IMR-90 (cell line): ENCODE measurements at regions not wholly inside any gene's neighbourhood (a gene's known extent, or its start where the extent isn't known, plus 50 kb on each side); places are given as distances from the start of the nearest gene placed in this dataset.

Experiments
- ATAC-seq: fragments of 200-7000 bp; cut with Tn5 transposase; 2 replicates; pipeline ENCODE4 v1.9.1; 2020; ENCODE audit warnings: low read depth, mild to moderate bottlenecking, moderate library complexity
- BruUV-seq: library from RNA; stranded (reverse); fragments of 400-500 nt; replicated peaks from 2 replicates; lab custom pipeline; 2021; lab: Mats Ljungman, UMichigan
- CTCF ChIA-PET: fragments of 300-600 bp; formaldehyde crosslinking; extraction: SDS; loops from one replicate; lab custom pipeline; 2021; ENCODE audit warnings: antibody characterized with exemption; lab: Yijun Ruan, JAX
- POLR2A ChIA-PET: fragments of 300-600 bp; sonication (Branson Sonifier 250); formaldehyde crosslinking; loops from one replicate; lab custom pipeline; 2022; ENCODE audit warnings: antibody characterized with exemption; ENCODE audit not compliant: unreplicated experiment; lab: Charles Lee
- DNase-seq: peaks from one replicate; pipeline ENCODE4 v3.0.0; 2013
- H2AFZ ChIP-seq: replicated peaks from 2 replicates; pipeline ENCODE3; 2013; ENCODE audit warnings: low read length, mild to moderate bottlenecking; ENCODE audit not compliant: poor library complexity
- H2AK5ac ChIP-seq: 2 replicates; pipeline ENCODE4 v1.6.1; 2013; ENCODE audit warnings: low read depth, low read length, inconsistent platforms
- H2AK9ac ChIP-seq: replicated peaks from 2 replicates; pipeline ENCODE3; 2013; ENCODE audit warnings: mild to moderate bottlenecking, low read depth, low read length, moderate library complexity; ENCODE audit not compliant: poor library complexity
- H2BK120ac ChIP-seq: 2 replicates; pipeline ENCODE4 v1.6.1; 2013; ENCODE audit warnings: low read depth, low read length, inconsistent platforms
- H2BK15ac ChIP-seq: 3 replicates; pipeline ENCODE4 v1.6.1; 2013; ENCODE audit warnings: low read depth, low read length, inconsistent platforms
- H2BK20ac ChIP-seq: 2 replicates; pipeline ENCODE4 v1.6.1; 2013; ENCODE audit warnings: low read depth, mild to moderate bottlenecking, inconsistent platforms, low read length, moderate library complexity
- H2BK5ac ChIP-seq: 2 replicates; pipeline ENCODE4 v1.6.1; 2013; ENCODE audit warnings: mild to moderate bottlenecking, low read depth, low read length, inconsistent platforms; ENCODE audit not compliant: poor library complexity, severe bottlenecking
- H3K14ac ChIP-seq: replicated peaks from 2 replicates; pipeline ENCODE4 v1.6.1; 2013; ENCODE audit warnings: low read depth, low read length, inconsistent platforms
- H3K18ac ChIP-seq: 2 replicates; pipeline ENCODE4 v1.6.1; 2013; ENCODE audit warnings: low read depth, low read length, control low read depth
- H3K23ac ChIP-seq: 2 replicates; pipeline ENCODE4 v1.6.1; 2013; ENCODE audit warnings: low read depth, low read length, inconsistent platforms
- H3K27ac ChIP-seq: 2 replicates; pipeline ENCODE4 v1.5.1; 2013; ENCODE audit warnings: mild to moderate bottlenecking, control low read depth, low read length; ENCODE audit not compliant: insufficient read depth
- H3K27me3 ChIP-seq: 2 replicates; pipeline ENCODE4 v1.6.1; 2013; ENCODE audit warnings: low read length; ENCODE audit not compliant: control insufficient read depth, insufficient read depth
- H3K36me3 ChIP-seq: 2 replicates; pipeline ENCODE4 v1.6.1; 2013; ENCODE audit warnings: low read length, mixed read lengths; ENCODE audit not compliant: control insufficient read depth, insufficient read depth
- H3K4ac ChIP-seq: 2 replicates; pipeline ENCODE4 v1.6.1; 2013; ENCODE audit warnings: low read depth, low read length, inconsistent platforms
- H3K4me1 ChIP-seq: 2 replicates; pipeline ENCODE4 v1.6.1; 2013; ENCODE audit warnings: low read length, mixed read lengths; ENCODE audit not compliant: control insufficient read depth, insufficient read depth
- H3K4me2 ChIP-seq: 2 replicates; pipeline ENCODE4 v1.6.1; 2013; ENCODE audit warnings: low read depth, mild to moderate bottlenecking, control low read depth, low read length, moderate library complexity
- H3K4me3 ChIP-seq: 2 replicates; pipeline ENCODE4 v1.5.1; 2013; ENCODE audit warnings: low read depth, mild to moderate bottlenecking, control low read depth, low read length, moderate library complexity; ENCODE audit not compliant: insufficient read depth
- H3K56ac ChIP-seq: 2 replicates; pipeline ENCODE4 v1.6.1; 2013; ENCODE audit warnings: low read length, inconsistent platforms; ENCODE audit not compliant: insufficient read depth; ENCODE audit errors: extremely low read depth
- H3K79me1 ChIP-seq, 2 experiments: 2 replicates each; pipeline ENCODE4 v1.6.1; 2013; ENCODE audit warnings: low read length in 2 of 2, inconsistent platforms in 1 of 2, low read depth in 1 of 2
- H3K9ac ChIP-seq: 2 replicates; pipeline ENCODE4 v1.6.1; 2013; ENCODE audit warnings: low read depth, low read length, control low read depth
- H3K9me1 ChIP-seq: 2 replicates; pipeline ENCODE4 v1.6.1; 2013; ENCODE audit warnings: low read length, inconsistent platforms; ENCODE audit not compliant: insufficient read depth
- H3K9me3 ChIP-seq: 2 replicates; pipeline ENCODE4 v1.6.1; 2013; ENCODE audit warnings: low read length; ENCODE audit not compliant: control insufficient read depth, insufficient read depth
- H4K20me1 ChIP-seq: 2 replicates; pipeline ENCODE4 v1.6.1; 2013; ENCODE audit warnings: low read length, inconsistent platforms; ENCODE audit not compliant: insufficient read depth
- H4K5ac ChIP-seq: 2 replicates; pipeline ENCODE4 v1.6.1; 2013; ENCODE audit warnings: mild to moderate bottlenecking, low read depth, low read length, control low read depth
- H4K8ac ChIP-seq, 2 experiments: 2 replicates each; pipeline ENCODE4 v1.6.1; 2013; ENCODE audit warnings: low read depth in 2 of 2, low read length in 2 of 2, control low read depth in 1 of 2, inconsistent platforms in 1 of 2
- H4K91ac ChIP-seq: 2 replicates; pipeline ENCODE4 v1.6.1; 2013; ENCODE audit warnings: low read depth, low read length, inconsistent platforms; ENCODE audit not compliant: insufficient read depth
- CEBPB ChIP-seq: IDR thresholded peaks from 2 replicates; pipeline ENCODE4 v1.6.1; 2012; ENCODE audit warnings: low read depth, low read length, improper control_type of control experiment
- ELK1 ChIP-seq: fragments of 150-350 bp; IDR thresholded peaks from 2 replicates; pipeline ENCODE4 v1.6.1; 2016; ENCODE audit warnings: low read depth, mild to moderate bottlenecking, low read length, moderate library complexity, borderline replicate concordance
- MAZ ChIP-seq: IDR thresholded peaks from 2 replicates; pipeline ENCODE4 v1.6.1; 2012; ENCODE audit warnings: low read depth, mild to moderate bottlenecking, low read length, improper control_type of control experiment, moderate library complexity, borderline replicate concordance
- RAD21 ChIP-seq: IDR thresholded peaks from 2 replicates; pipeline ENCODE4 v1.6.1; 2012; ENCODE audit warnings: low read length, improper control_type of control experiment
- RFX5 ChIP-seq: IDR thresholded peaks from 2 replicates; pipeline ENCODE4 v1.8.0; 2012; ENCODE audit warnings: low read depth, mild to moderate bottlenecking, low read length, moderate library complexity
- dilution Hi-C: fragments of 300-500 bp; cut with HindIII; formaldehyde crosslinking; loops from one replicate; pipeline ENCODE4 v1.14.3; 2018; ENCODE audit warnings: low sequenced_read_pairs; ENCODE audit not compliant: unreplicated experiment
- in situ Hi-C: fragments of 300-500 bp; cut with MboI; formaldehyde crosslinking; loops from 3 replicates; pipeline ENCODE4 v1.14.3; 2019; ENCODE audit warnings: low sequenced_read_pairs, inconsistent platforms, mixed read lengths
- intact Hi-C: fragments of 100-400 bp; cut with micrococcal nuclease; formaldehyde crosslinking; loops from 2 replicates; pipeline ENCODE4 v1.10.0; 2022

GRCh38 chr5:124139477-124139876, 607.0 kb downstream of the ZNF608 start:
- CTCF ChIA-PET, result no interaction called here
- H3K18ac ChIP-seq, result no peak overlapping the region

More at GRCh38 chr5:124139477-124139876, 607.0 kb downstream of the ZNF608 start:
- no TSS peak for BruUV-seq
- POLR2A ChIA-PET, result no interaction called here
- no peak overlapping the region for H3K9ac ChIP-seq
- H4K5ac ChIP-seq, result no peak overlapping the region
- dilution Hi-C loops (no loop called here), in situ Hi-C loops (no loop called here), intact Hi-C loops (no loop called here)
- no peaks in the 10 kb centered on the region for H4K20me1 ChIP-seq
- no peak overlapping the region for H3K4ac ChIP-seq
- H3K27me3 ChIP-seq, result no peaks in the 10 kb centered on the region
- H2BK5ac ChIP-seq, result no peak overlapping the region
- H3K27ac ChIP-seq, result no peak overlapping the region
- H3K4me3 ChIP-seq, result no peak overlapping the region
- no peaks in the 10 kb centered on the region for H3K9me3 ChIP-seq
- H4K8ac ChIP-seq, result no peak overlapping the region
- H3K14ac ChIP-seq, result no peak overlapping the region
- H3K23ac ChIP-seq, result no peak overlapping the region
- no peak overlapping the region for H3K4me2 ChIP-seq
- no peaks in the 10 kb centered on the region for H3K79me1 ChIP-seq
- H3K9me1 ChIP-seq, result no peaks in the 10 kb centered on the region
- DNase-seq, result no peak
- no peak overlapping the region for H2BK120ac ChIP-seq
- H2BK20ac ChIP-seq, result no peak overlapping the region
- no peaks in the 10 kb centered on the region for H3K4me1 ChIP-seq
- H2BK15ac ChIP-seq, result no peak overlapping the region
- no peak overlapping the region for H2AK9ac ChIP-seq
- no peaks in the 10 kb centered on the region for H3K36me3 ChIP-seq
- no peak overlapping the region for H2AFZ ChIP-seq
- H2AK5ac ChIP-seq, result no peak overlapping the region
- no peak for TF ChIP-seq CEBPB
- TF ChIP-seq ELK1, result no peak
- TF ChIP-seq RAD21, result no peak
- no peak for TF ChIP-seq MAZ
- no peak for TF ChIP-seq RFX5
- H3K56ac ChIP-seq, result no peak overlapping the region
- H4K91ac ChIP-seq, result no peak overlapping the region
- ATAC-seq, result no peak
